Fibroblast of peridontal ligament (primary cell): ENCODE measurements at regions not wholly inside any gene's neighbourhood (a gene's known extent, or its start where the extent isn't known, plus 50 kb on each side); places are given as distances from the start of the nearest gene placed in this dataset.

Experiments
- DNase-seq: peaks from one replicate; pipeline ENCODE4 v3.0.0-alpha.2; 2010; ENCODE audit errors: extremely low read depth

DNA sequence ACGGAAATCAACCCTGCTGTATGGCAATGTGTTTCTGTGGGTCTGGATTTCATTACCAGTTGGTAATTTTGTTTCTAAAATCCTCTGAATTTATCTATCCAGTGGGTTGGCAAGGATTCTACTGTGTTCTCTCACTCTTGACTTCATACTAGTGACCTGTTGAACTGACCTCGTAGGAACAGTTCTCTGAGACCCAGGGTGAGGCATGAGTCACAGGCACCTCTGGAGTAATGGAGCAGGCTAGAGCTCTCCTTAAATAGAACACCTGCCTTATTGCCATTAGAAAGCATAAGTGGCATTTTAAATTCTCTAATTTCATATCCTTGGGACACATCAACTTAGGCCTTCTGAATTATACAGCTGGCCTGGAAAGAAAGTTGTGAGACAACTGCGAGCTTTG lies 258.3 kb upstream of the NAV3 start:
- DNase-seq, result peak; percentile 36

DNA sequence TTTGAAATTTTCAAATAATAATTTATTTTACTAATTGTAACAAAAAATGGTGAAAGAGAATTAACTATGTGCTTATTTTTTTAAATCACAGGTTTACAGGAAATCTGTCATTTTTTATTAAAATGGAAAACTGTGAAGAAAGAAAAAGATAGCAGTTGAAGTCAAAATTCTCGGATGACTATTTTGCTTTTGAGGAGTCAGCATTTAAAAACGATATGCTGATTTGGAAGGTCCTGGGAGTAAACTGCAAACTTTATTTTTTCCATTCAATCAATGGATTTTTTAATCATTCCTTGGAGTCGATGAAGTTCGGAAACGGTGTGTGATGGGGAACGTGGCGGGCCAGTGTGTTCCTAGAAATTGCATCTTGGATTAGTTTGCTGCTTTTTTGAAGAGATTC lies 258.9 kb upstream of the NAV3 start:
- DNase-seq, result no peak

DNA sequence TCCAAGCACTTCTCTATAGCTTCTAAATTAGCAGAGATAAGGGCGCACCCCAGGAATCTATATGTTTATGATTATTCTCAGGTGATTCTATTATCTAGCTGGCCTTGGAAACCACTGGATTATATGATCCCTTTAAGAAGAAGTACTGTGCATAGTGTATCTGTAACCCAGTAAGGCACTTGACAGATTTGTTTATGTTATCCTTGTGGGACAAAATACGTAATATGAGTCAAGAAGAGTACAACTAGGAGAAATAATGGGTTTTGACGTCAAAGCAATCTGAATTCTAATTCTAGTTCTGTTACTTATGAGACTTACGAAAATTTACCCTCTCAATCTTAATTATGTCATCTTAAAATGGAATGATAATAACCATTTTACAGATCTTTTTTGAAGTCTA lies 259.6 kb upstream of the NAV3 start:
- DNase-seq, result peak; percentile 7

DNA sequence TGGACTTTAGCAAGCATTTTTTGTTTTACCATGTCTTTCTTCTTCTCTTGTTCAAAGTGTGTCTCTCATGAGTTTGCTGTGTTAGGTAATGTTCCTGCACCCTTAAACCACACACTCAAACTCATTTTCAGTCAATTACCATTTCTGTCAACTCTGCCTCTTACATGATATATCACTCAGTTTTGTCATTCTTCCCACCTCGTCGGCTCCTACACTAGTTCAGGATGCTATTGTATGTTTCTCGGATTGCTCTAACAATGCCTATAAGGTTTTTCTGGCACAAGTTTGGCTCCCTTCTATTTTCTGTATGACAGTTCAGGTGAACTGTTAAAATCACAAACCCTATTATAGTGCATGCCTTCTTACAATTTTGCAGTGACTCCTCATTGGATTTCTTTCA lies 260.8 kb upstream of the NAV3 start:
- no peak for DNase-seq

DNA sequence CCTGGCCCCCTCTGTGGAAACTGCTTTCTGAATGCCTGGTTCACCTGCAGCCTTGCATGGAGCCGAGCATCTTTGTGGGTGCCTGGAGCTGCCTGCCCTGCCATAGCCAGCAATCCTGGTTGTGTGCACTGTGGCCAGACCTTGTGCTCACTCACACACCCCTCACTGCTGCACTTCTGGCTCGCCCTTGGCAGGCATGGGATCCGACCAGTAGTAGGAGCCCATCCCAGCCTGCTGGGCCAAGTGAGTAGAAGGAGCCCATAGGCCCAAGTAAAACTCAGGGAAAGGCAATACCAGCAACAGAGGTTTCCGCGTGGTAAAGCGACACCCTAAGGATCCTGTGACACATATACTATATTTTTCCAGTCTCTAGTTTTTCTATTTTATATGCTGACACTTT lies 270.0 kb upstream of the NAV3 start:
- DNase-seq, result no peak

DNA sequence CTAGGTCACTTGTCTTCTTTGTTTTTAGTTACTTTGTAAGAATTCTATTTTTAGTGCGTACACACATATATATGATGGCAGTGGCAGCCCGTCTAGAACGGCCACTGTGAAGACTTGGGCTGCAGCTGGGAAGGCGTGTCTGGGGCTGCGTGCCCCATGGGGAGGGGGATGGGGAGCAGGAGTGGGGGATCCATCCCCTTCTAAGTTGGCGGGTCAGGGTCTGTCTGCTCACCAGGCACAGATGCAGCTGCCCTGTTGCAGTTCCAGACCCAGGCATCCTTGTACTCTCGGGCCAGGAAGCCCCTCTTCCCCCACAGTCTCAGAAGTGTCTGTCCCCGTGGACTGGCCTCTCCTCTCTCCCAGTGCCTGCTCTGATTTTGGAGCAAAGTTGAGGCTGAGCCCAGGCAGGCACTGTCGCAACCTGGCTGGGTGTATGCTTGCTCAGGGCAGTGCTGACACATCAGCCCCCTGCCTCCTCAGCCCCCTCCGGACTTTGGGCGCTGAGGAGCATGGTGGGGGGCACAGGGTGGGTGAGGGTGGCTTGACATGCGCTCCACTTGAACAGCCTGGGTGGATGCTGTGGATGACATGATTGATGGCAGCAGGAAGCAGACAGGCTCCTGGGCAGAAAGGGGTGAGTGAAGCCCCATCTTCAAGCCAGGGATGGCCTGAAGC lies 271.2 kb upstream of the NAV3 start:
- no peak for DNase-seq

DNA sequence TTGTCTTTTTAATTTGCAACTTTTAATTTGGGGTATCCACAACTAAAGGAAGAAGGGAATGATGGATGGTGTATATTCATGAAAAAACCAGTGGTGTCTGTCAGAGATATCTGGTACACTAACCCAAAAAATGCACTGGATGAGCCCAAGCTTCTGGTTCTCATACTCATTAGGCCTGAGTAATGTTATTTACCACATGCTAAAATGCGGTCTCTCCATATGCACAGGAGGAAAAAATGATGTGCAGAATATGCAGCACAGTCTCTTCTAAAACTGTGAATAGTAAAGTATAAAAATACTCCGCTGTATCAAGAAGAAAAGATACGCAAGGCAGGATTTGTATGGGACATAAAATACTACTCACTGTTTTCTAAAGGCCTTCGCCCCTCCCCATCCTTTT lies 275.6 kb upstream of the NAV3 start:
- no peak for DNase-seq

DNA sequence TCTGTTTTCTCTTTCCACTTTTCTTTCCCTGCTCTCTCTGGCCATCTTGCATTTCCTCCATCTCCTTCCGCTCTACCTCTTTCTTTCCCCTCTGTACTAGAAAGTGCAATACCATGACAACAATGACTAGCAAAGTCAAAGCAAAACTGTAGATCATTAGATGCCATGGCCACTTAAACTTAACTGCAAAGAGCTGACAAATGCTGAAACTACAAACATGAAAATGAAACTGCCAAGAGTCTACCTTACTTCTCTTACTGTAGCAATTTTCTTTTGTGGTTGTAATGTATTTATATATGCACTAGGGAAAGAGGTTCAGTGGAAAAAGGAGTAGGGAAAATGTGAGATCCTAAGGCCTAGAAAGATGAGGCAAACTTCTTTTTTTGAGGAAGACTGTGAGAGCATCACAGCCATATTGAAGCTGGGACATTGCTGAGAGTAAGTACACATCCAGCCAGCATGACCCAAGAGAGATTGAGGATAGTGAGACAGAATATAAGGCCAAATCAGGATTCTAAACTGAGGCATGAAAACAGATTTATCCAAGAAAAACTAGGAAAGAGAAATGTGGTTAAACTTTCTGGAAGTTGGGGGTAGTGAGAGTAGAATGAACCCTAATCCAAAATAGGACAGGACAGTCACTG lies 276.6 kb upstream of the NAV3 start:
- DNase-seq, result no peak

DNA sequence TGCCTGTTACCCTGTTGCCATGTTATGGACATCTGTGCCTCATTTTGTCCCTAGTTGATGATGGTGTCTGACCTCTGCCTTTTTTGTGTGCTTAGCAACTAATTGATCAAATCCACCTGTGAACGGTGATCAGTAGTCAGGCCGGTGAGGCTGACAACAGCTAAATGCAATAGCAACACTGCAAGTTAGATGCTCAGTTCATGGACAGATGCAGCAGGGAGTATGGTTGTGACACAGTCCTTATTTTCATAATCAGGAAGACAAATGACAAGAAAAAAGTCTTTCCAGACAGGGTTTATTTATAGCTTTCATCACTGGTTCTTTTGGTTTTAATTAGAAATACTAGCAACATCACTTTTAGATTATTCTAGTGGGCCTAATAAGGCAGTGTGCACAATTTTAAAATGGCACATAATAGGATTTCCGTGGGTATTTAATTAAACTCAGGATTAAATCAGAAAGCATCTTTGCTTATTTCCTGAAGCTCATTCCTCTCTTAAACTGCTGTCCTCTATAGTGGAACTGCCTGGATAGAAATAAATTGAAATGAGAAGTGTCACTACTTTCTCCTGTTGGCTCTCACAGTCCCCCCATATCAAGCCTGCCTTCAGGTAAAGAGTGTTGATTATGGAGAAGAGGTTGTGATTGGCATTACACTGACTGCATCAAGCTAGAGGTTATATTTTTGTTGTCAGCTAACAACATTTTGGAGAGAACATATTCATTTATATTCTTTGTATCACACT lies 281.1 kb upstream of the NAV3 start:
- DNase-seq, result no peak

DNA sequence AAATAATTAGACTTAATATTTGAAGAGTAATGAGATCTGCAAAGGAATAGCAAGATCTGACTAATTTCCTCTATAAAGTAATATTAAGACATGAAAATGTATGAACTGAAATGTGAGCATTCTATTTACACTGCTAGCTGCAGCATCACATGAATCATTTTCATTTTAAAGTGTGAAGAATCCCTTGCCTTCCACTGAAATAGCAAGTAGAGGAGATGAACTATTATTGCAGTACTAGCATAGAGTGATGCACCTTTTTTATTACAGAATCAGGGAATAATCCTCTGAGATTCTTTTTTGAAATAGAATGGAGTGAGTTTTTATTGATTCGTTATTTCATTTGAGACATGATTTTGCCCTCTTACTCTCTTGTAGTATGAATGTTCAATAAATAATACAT lies 281.9 kb upstream of the NAV3 start:
- no peak for DNase-seq

DNA sequence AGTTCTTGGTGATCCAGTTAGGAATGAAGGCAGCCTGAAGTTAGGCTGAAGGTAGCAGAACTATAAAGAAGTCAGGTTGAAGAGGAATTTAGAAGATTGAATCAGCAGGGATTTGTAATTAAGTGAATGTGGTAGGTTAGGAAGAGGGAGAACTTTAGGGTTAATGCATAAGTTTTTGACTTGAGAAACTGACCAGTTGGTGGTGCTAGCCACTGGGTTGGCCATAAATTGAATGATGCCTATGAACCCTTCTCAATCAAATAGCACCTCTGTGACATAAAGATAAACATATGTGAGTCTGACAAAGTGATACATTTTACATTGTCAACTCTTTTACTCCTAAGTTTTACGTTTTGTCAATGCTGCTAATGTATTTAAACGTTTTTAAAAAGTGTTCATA lies 290.6 kb upstream of the NAV3 start:
- no peak for DNase-seq

DNA sequence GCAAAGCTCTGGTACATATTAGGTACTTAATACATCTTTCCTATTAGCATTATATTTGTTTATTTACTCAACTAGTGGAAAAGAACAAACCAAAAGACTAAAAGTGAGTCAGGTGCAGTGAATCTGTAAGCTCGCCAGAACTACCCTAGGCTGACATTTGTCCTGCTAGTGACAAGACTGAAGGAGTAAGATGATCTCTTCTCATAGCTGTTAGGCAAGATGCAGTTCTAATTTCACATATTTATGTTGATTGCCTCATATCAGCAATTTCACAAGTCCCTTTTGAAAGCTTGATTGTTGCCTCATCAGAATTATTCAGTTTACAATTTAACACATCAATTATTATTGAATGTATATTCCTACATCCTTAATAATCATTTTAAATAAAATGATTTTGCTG lies 293.0 kb upstream of the NAV3 start:
- peak; percentile 27 for DNase-seq

DNA sequence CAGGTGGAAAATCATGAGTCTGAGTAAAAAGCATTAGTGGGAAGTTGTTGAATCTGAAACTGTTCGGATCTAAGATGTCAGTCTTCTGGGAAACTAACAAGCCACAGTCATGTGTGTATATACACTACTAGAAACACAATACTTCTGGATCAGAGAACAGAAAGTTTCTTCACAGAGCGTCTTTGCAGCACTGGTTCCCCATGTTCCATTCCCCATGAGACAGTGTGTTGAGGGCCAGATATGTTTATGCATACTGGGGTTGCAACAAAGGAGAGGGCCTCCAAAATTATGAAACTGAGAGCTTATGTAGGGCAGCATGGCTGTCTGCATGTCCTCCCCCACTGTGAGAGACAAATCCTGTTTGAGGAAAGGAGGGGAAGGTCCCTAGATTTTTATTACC lies 295.0 kb upstream of the NAV3 start:
- peak; percentile 36 for DNase-seq

DNA sequence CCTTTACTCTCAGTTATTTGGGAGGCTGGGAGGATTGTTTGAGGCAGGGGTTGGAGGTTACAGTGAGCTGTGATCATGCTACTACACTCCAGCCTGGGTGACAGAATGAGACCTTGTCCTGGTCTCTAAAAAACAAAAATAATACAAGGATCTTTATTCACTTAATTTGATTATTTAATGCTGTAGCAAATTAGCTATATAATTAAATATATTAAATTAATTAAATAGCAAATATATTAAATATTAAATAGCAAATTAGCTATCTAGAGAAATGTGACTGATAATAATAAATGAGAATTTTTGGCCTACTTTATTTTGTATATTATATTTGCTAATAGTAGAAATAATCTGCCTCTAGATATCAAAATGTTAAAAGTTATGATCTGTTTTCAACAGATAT lies 298.8 kb upstream of the NAV3 start:
- no peak for DNase-seq

DNA sequence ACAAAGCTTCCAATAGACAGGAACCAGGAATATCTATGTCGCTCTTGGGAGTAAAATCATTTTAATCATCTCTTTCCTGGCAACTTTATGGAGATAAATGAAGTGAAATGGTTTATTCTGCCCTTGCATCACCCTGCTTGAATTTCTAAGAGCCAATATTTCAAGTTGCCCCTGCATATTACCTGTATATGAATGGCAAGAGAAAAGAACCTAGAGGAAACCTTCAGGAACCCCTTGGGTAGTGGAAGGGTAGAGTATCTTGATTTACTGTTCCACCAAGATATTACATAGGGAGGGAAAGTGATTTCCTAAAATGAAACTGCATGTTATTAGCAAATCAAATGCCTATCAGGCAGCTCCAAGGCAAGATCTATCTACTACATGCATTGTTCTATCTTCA lies 308.4 kb upstream of the NAV3 start:
- no peak for DNase-seq

DNA sequence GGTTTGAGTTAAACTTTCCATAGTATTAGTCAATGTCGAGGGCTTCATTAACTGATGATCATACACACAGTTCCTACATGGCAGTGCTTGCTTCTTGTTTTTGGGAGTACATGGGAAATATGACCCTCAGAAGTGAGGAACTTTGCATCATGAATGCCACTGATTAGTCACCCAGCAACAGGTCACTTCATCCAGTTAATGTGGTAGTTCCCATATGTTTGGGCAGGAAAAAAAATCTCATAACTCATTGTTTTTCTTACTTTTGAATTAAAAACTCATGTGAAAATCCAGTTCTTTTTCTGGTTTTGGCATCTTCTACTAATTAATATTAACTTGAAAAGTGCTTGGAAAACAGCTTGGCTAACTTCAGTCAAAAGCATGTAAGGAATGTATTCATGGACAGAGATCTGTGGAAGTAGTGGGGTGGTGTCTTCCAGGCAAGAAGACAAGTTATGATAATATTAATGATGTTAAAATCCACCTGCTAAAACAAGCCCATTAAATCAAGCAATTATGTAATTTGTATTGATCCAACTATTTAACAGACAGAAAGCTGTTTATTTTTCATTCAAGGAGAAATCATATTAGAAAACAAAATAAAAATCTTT lies 309.1 kb upstream of the NAV3 start:
- peak; percentile 46 for DNase-seq

DNA sequence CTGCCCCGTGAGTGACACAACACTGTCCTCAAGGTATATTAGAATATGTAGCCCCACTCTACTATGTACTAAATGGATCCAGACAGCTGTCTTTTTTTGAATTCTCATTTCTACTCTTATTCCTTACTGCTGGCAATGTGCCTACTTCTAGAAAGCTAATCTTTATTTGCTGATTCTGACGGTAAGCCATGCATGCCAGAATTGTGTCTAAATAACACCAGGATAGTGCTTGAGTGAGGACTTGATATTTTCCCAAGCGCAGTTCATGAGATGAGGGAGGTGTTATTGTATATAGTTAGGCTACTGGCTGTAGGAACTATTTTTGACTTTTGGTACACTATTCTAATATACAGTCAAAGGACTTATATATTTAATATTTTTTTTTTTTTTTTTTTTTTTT lies 316.2 kb upstream of the NAV3 start:
- DNase-seq, result no peak

DNA sequence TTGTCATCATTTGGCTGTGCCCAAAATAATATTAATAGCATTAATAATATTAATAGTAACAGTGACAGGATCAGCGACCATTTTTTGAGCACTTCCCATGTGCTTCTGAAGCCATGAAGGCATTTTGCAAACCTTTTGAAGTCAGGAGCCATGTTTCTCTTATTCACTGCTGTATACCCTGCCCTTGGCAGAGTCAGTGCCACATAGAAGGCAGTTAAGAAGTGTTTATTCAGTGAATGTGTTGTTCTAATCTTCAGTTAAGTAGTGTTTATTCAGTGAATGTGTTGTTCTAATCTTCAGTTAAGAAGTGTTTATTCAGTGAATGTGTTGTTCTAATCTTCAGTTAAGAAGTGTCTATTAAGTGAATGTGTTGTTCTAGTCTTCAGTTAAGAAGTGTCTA lies 319.7 kb upstream of the NAV3 start:
- no peak for DNase-seq

DNA sequence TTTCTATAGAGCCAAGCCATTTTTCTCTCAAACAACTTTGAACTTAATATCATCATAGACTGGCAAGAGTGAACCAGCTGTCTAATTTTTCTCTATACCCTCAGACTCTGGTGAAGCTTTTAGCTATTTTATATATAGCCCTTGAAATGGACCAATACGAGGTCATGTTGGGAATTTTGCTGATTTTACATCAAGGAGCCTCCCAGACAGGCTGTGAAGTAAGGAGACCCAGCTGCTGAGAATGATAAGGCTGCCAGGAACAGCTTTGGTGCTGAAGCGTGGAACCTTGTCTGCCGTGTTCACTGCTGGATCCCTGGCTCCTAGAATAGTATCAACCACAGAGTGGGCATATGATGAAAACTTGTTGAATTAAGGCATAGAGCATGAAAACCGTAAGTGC lies 326.2 kb upstream of the NAV3 start:
- no peak for DNase-seq

DNA sequence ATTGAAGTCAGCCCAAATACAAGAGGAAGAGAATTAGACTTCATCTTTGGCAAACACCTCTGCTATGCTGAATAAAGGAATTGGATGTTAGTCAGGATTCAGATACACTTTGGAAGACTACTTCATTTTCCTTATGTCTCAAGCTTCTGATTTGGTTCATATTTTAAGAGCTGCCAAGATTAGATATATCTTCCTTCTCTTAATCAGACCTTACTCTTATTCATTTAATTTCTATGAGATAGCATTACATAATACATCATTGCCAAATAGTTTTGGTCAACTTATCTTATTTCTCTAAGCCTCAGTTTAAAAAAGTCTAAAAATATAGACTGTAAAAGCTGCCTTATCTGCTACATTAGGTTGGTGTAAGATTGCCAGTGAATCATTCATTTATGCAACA lies 330.6 kb upstream of the NAV3 start:
- peak; percentile 5 for DNase-seq

DNA sequence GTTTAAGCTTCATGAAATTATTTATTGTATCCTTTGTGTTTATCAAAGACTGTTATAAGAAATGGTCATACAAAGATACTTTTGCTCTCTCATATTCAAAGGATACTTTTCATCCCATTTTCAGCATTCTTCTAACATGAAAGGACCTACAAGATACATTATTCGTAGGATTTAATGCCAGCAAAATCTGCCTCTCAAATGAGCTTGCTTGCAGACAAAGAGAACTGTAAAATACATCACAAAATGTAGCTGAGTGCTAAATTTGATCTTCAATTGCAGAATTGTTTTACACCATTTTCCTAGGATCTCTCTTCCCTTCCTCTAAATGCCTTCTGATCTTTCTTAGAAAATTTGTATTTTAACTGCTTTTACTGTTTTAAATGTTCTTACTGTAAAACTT lies 333.0 kb upstream of the NAV3 start:
- DNase-seq, result no peak

DNA sequence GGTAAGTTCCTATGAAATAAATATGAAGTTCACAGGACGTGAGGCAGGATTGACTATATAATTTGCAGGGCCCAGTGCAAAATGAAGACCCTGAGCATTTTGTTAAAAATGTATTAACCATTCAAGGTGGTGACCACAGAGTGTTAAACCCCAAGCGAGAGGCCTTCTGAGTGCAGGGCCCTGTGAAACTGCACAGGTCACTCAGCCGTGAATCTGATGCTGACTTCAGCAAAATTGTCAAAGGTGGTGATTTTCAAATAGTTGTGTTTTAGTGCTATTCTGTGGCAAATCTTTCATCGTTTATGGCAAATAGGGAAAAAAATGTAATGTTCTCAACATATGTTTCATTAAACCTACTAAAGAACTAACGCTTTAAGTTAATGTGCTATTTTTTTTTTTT lies 334.0 kb upstream of the NAV3 start:
- DNase-seq, result no peak

DNA sequence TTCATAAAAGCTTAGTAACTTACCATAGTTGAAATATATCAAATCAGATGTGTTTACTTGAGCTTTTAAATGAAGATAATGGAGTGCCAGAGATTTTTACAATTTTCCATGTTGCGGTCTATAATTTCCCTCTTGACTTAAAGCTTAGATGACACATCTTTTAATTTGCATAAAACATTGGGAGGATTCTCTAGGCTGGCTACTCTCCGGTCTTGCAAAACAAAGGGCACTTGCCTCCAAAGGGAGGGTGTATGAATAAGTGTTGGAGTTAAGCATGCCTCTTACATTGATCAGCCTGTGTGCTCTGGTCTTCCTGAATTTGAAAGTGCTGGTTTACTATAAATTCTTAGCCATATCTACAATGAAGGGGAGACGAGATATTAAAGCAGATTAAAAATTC lies 336.4 kb upstream of the NAV3 start:
- no peak for DNase-seq
